HG03432 (cell line): ENCODE measurements at regions not wholly inside any gene's neighbourhood (a gene's known extent, or its start where the extent isn't known, plus 50 kb on each side); places are given as distances from the start of the nearest gene placed in this dataset.
A peak's percentile ranks its signal among the peaks of the same experiment; 100 is the strongest.
"Not testable (repeated sequence)": the region's sequence is repeated elsewhere in the genome, so short reads cannot be mapped to it uniquely, and the experiment has no call there.

Experiments
- ATAC-seq: cut with Tn5 transposase; IDR thresholded peaks from one replicate; pipeline ENCODE4 v1.9.1; 2021; ENCODE audit warnings: mild to moderate bottlenecking, moderate library complexity; ENCODE audit not compliant: unreplicated experiment

DNA sequence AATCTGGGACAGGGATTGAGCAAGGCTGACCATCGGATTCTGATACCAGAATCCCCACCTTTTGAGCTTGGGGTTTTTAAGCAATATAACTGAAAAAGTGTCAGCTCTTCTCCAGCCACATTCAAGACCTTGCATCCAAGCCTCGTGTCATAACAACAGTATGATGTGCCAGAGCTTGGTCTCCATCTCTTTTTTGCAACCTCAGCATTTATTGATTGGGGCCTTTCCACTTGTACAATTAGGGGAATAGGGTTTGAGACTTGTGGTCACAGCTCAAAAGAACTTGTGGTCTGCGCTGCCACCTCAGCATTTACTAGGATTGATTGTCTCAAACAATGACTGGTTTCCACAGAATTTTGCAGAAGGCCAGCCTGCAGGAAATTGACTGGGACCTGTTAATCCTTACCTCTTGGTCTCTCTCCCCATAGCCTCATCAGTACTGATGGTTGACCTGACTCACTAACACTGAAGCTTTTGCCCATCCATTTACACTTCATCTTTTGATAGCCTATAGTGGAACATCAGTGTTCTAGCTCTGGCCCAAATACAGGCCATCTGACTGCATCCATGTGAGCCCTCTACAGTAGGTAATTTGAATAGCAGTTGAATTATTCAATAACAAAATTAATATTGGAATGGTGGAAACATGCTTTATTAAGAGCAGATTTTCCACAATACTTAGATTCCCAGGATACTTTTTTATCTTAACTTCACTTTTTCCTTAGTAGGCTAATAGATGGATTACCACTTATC lies 381.6 kb upstream of the PRR16 start:
- no peak for ATAC-seq

DNA sequence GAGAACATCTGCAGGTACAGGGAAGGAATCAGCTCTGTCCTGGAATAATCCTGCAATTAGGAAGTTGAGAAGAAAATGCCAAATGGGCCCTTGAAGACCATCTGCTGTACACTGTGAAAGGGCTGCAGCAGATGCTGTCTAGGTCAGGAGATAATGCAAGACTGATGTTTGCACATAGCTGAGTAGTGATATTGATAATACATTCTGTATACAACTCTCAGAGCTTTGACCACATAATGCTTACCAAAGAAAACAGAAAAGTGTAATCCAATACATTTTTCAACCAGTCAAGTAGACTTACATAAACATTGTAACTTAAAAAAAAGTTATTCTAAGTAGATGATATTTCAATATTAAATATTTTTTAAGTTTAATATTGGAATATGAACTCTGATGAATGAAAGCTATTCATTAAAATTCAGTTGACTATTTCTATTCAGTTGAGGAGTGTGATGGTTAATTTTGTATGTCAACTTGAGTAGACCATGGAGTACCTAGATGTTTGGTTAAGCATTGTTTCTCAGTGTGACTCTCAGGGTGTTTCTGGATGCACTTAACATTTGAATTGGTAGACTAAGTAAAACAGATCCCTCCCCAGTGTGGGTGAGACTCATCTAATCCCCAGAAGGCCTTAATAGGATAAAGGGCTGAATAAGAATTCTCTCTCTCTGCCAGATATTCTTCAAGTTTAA lies 380.1 kb upstream of the PRR16 start:
- ATAC-seq: no peak

DNA sequence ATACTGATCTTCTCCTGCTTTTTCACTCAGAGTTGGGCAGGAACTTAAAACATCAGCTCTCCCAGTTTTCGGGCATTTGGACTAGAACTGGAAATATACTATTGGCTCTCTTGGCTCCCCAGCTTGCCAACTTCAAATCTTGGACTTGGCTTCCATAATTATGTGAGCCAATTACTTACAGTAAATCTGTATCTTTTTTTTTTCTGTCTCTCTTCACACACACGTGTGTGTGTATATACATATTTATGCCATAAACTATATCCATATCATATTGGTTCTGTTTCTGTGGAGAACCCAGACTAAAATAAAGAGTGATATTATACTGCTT lies 379.6 kb upstream of the PRR16 start:
- no peak for ATAC-seq

DNA sequence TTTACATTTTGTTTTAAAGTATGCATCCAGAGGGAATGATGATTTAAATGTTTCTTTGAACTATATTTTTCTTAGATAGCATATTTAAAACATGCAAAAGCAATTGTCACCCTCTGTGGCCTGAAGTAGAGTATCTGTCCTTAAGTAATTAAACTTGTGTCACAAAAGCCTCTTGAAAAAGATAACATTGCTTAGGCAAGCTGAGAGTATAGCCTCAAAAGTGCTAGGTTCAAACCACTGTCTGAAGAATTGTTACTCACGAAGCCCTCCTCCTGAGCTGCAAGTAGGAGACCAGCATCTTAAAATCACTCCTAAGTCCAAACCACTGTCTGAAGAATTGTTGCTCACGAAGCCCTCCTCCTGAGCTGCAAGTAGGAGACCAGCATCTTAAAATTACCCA lies 378.0 kb upstream of the PRR16 start:
- no peak for ATAC-seq

DNA sequence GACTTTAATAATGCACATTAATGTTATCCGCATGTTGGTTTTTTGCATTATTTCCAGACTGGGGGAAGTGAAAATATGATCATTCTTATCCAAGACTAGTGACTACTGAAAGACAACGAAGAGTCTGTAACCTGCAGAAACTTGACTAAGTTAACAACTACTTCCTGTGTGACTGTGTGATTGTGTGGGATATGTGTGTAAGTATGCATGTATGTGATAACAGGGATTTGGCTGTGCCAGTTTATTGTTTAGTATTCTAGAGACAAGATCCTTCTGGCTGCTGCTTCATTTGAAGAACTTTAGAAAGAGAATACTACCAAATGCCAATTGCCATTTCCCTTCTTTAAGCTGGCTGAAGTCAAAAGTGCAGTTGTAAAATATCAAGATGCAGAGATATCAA lies 375.7 kb upstream of the PRR16 start:
- no peak for ATAC-seq

DNA sequence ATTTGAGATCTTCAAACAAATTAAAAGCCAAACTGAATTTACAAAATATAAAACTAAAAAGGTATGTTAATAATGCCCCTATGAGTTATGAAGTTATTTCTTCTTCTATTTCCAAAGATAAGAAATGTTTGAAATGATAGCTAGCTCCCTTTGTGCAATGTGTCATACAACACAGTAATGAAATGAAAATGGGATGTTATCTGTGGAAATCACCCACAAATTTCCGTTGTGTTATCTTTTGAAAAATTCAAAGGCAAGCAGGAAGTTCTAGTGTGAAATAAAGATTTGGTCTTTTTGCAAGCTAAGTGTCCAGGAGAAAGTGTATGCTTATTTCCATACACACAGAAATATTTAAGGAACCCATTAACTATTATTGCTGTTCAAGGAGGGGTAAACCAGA lies 375.3 kb upstream of the PRR16 start:
- ATAC-seq: no peak

DNA sequence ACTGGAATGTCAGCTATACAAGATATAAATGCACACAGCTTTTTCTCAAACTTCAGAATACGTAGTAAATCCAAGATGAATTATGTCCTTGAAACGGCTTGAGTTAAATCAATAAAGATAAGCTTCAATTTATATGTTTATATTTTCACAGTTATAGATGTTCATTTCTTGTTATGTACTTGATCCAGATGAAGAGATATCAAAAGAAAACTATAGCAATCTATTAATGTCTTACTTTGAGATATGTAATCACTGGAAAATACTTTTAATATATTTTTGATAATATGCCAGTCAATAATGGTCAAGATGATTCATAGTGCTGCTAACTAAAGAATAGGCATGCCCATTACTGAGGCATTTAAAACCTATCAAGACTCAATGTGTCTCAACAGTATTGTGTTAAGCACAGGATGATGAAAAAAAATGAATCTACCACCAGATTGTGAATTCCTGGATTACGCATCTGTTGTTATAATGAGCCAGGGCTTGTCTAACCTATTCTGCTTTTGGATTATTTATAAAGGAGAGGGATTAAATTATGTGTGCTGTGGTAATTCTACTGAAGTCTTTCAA lies 372.6 kb upstream of the PRR16 start:
- ATAC-seq: no peak

DNA sequence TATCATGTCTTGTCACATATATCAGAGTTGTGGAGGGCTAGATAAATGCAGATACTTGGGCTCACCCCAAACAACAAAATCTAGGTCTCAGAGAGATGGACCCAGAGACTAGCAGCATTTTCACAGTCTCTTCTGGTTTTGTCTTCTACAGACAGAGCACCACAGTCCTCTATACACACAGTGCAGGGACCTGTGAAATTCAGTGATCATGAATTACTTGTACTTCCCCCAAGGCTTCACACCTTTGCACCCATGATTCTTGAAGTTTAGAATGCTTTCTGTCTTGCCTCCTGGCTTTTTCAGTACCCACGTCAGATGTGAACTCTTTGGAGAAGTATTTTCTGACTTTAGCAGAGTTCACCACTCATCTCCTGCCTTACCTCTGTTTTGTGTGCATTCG lies 371.5 kb upstream of the PRR16 start:
- peak; percentile 23 for ATAC-seq

DNA sequence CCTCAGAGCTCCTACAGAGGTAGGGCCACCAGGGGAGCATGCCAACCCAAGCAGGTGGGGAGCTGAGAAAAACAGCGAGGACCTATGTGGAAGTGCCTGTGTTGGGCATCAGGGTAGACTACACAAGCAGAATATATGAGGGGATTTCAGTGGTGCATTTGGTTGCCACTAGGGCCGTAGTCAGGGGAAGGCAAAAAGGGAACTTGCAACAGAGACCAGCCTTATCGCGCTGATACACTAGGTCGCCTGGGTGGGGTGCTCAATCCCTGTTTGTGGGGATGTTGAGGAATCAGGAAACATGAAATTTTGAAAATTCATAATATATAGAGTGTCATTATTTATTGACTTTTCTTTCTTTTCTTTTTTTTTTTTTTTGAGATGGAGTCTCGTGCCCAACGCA lies 370.9 kb upstream of the PRR16 start:
- peak; percentile 45 for ATAC-seq

DNA sequence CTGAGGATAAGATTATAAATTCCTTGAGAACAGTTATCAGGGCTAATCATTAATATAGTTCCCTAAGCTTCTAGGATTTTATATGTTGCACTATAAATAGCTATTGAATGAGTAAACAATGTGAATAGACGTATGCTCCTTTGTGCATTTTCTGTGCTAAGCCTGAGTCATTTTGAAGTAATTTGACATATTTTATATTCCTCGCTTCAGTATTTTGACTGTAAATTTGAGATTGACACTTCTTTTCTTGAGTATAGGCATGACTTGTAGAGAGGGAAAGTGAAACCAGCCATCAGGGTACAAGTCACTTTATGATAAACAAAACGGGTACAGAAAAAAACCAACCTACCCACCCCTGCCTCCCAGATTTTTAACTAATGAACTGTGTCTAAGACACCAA lies 367.7 kb upstream of the PRR16 start:
- peak; percentile 63 for ATAC-seq

DNA sequence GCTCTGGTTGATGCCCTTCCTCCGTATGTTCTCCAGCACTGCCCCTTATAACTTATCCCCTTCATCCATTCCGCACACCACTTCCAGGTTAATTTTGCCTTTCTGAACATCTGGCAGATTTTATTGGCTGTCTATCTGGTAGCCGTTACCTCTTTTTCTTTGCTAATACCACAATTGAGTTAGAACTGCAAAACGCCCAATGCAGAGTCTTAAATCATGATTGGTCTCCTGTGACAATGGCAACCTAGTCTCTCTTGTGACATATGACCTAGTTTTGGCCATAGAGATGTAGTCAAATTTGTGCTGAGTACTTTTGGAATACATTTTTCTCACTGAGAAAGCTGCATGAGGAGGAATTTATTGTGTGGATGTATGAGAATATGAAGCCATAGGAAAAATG lies 365.7 kb upstream of the PRR16 start:
- no peak for ATAC-seq

DNA sequence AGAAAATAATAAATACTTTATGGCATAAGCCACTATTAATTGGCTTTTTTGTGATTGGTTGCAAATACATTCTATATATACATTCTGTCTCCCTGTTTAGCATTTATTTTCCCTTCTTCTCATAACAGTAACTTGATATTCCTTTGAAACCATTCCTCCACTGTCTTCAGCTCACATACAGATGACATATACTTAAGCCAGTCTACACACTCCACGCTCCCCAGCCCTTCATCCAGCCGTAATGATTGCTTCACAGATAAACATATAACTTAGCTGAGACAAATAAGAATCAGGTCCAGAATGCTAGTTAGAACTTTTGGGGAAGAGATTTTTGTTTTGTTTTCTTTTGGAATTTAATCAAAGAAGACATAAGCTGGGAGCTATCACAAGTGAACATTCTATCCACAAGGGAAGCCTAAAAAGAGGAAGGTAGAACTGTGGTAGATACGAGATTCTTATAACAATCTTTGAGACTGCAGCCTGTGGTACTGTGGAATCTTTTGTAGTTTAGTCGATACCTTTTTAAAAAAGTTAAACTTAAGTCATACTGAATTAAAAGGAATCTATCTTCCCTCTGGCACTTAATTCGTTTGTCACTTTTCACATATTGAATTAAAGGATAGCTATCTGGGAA lies 365.1 kb upstream of the PRR16 start:
- no peak for ATAC-seq

DNA sequence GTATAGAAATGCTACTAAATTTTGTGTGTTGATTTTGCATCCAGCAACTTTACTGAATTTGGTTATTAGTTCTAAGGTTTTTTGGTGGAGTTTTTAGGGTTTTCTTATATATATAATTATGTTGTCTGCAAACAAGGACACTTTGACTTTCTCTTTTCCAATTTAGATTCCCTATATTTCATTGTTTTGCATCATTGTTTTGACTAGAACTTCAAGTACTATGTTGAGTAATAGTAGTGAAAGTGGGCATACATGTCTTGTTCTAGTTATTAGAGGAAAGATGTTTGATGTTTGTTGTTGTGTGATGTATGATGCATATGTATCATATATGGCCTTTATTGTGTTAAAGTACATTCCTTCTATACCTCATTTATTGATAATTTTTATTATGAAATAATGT lies 362.3 kb upstream of the PRR16 start:
- ATAC-seq: no peak

DNA sequence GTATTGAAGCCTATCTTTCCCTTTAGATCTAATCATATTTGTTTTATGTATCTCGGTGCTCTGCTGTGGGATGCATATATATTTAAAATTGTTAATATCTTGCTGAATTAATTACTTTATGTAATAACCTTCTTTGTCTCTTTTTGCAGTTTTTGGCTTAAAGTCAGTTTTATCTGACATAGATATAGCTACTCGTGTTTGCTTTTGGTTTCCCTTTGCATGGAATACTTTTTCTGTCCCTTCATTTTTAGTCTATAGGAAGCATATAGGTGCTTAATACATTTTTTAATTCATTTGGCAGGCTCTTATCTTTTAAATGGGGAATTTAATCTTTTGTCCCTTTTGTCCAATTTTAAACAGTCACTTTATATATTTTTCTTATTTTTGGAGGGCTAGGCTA lies 360.6 kb upstream of the PRR16 start:
- ATAC-seq: peak; percentile 53

DNA sequence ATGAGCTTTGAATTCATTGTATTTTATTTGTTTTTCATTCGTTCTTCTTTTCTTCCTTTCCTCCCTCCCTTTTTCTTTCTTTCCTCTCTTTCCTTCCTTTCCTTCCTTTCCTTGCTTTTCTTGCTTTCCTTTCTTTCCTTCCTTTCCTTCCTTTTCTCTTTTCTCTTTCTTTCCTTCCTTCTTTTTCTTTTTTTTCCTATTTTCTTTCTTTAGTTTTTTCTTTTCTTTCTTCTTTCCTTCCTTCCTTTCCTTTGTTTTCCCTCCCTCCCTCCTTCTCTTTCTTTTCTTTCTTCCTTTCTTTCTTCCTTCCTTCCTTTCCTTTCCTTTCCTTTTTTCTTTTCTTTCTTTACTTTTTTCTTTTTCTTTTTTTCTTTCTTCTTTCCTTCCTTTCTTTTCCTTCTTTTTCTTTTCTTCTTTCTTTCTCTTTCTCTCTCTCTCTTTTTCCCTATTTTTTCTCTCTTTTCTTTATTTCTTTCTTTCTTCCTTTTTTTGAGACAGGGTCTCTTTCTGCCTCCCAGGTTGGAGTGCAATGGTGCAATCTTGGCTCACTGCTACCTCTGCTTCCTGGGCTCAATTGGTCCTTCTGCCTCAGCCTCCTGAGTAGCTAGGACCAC lies 357.1 kb upstream of the PRR16 start:
- ATAC-seq: no peak

DNA sequence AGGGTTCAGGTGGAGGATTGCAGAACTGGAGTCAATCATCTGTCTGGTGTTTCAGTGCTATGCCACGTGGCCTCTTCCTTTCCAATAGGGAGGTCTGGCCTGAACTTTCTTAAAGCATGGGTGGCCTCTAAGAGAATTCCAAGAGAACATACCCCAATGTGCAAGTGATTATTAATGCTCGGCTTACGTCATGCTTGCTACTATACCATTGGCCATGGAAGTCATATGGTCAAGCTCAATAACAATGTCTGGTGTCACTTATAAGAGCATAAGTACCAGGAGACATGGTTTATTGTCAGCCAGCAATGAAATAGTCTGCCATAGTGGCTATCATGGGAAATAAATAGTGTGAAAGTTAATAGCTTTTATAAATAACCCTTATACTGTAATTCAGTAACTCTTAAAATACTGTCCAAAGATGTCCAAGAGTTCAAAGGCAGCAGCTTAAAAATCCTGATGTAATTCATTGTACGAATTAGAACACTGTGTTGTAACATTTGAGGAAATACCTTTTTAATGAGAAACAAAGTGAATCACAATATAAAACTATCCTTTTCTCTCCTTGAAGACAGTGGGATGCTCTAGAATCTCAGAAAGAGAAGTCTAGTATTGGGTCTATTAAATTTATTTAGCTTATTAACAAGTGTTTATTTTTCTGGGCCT lies 355.4 kb upstream of the PRR16 start:
- ATAC-seq: no peak

DNA sequence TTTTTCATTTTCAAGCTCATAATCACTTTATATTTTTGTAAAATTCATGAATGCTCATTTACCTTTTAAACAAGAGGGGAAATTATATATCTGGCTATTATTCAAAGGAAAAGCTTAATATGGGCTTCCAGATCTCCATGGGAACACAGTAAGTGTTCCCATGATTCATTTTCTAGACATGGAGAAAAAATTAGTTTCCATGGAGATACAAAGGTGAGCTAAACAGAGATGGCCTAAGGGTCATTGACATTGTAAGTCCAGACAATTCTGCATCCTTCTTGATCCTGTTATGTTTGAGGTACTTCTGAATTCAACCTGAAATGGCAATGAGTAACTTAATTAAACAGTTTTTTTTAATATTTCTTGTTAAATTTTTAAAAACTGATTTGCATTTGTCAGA lies 341.4 kb upstream of the PRR16 start:
- no peak for ATAC-seq

DNA sequence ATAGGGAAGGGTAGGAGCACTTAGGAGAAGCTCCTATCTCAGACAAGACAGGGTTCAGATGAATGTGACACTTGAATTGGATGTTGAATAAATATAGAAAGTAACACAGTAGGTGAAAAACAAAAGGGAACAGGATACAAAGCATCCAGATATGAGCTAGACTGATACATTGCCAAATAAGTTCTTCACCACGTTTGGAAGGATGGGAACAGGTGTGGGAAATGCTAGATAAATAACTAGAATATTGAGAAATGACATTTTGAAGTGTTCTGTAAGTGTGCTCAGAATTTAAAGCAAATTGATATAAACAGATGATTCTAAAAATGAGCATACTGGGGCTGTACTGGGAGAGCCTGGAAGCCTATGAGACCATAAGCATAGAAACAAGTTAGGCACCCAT lies 340.1 kb upstream of the PRR16 start:
- no peak for ATAC-seq

DNA sequence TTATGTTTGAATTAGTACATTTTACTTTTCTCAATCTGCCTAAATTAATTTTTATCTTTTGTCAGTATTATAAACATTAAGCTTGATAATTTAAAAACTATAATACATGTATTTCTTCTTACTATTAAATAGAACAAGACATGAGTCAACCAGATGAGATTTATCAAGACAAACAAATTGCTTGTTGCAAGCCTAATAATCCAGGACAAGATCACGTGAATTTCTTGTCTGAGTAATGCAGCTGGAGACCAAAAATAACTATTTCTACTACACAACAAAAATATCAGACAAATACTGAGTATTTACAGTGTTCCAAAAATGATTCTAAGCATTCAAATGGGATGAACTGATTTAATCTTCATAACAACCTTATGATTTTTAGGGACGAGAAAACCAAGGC lies 339.1 kb upstream of the PRR16 start:
- ATAC-seq: no peak

DNA sequence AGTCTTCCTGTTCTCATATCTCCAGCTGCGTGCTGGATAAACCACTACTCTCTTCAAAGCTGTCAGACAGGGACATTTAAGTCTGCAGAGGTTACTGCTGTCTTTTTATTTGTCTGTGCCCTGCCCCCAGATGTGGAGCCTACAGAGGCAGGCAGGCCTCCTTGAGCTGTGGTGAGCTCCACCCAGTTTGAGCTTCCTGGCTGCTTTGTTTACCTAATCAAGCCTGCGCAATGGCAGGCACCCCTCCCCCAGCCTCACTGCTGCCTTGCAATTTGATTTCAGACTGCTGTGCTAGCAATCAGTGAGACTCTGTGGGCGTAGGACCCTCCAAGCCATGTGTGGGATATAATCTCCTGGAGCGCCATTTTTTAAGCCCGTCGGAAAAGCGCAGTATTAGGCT lies 331.8 kb upstream of the PRR16 start:
- ATAC-seq: not testable (repeated sequence)

DNA sequence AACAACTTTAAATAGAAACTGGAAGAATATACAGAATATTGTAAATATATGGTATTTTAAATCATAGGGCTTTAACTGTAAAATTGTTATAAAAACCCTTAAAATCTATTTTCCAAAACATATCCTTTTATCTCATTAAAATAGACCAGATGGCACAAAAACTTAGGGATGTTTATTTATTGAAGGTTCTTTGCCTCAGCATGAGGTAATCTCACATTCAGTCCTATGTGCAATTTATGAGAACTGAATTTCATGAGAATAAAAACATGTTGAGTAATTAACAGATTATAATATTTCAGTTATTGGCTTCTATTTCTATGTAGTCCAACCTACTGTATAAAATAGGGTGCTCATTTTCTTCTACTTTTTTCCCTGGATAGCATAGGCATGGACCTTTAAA lies 329.2 kb upstream of the PRR16 start:
- no peak for ATAC-seq
